GM12878 (cell line): ENCODE measurements at regions not wholly inside any gene's neighbourhood (a gene's known extent, or its start where the extent isn't known, plus 50 kb on each side); places are given as distances from the start of the nearest gene placed in this dataset.

Experiments used
- CEBPB ChIP-seq, 2 experiments: fragments of 150-350 bp in 1 of 2; IDR thresholded peaks; 2 replicates each; pipeline ENCODE4 v1.6.1; 2012 to 2014; ENCODE audit warnings: low read depth in 2 of 2, low read length in 2 of 2, borderline replicate concordance in 1 of 2, inconsistent platforms in 1 of 2
- CTCF ChIP-seq, 3 experiments: IDR thresholded peaks in 2 of 3; conservative IDR thresholded peaks in 1 of 3; 2 replicates each; pipeline ENCODE4 v1.5.1; 2011; ENCODE audit warnings: low read depth in 3 of 3, low read length in 3 of 3, mild to moderate bottlenecking in 3 of 3, control low read depth in 2 of 3, moderate library complexity in 2 of 3, inconsistent platforms in 1 of 3, mixed read lengths in 1 of 3; ENCODE audit not compliant: control insufficient read depth in 2 of 3, insufficient read depth in 1 of 3; ENCODE audit errors: extremely low read depth in 1 of 3
- HDAC2 ChIP-seq: fragments of 200-600 bp; sonication (generic); IDR thresholded peaks from 2 replicates; pipeline ENCODE4 v1.6.1; 2017
- IRF3 ChIP-seq: fragments of 450-650 bp; IDR thresholded peaks from 2 replicates; pipeline ENCODE4 v1.6.1; 2014; ENCODE audit warnings: mild to moderate bottlenecking
- LARP7 ChIP-seq: fragments of 450-650 bp; IDR thresholded peaks from 2 replicates; pipeline ENCODE4 v1.6.1; 2017; ENCODE audit warnings: mild to moderate bottlenecking

- TF ChIP-seq CEBPB (IDR thresholded peaks at IDR 0.05; ENCODE audit: borderline replicate concordance in 1 of 2, low read depth in 2 of 2, low read length in 2 of 2) (no peak), CTCF (IDR thresholded peaks at IDR 0.05 in 2 of 3, conservative IDR thresholded peaks at IDR 0.05 in 1 of 3; ENCODE audit: control insufficient read depth in 2 of 3, extremely low read depth in 1 of 3, insufficient read depth in 1 of 3, low read depth in 3 of 3, low read length in 3 of 3) (no peak), IRF3 (no peak), HDAC2 (no peak), LARP7 (no peak)
Measured at GRCh38 chr5:68949256-68949655, 144.6 kb upstream of the SLC30A5 start.
